Stomach (tissue), 8 donors: ENCODE measurements at regions not wholly inside any gene's neighbourhood (a gene's known extent, or its start where the extent isn't known, plus 50 kb on each side); places are given as distances from the start of the nearest gene placed in this dataset.

Experiments used
- DNase-seq, 2 donors: peaks; one replicate each; pipeline versions ENCODE4 v3.0.0 to v3.0.0-alpha.2; 2013 to 2019
- H3K27ac ChIP-seq, 5 donors: fragments of 200-600 bp in 4 of 5; sonication (generic) in 4 of 5; one replicate each; pipeline ENCODE4 v1.5.1; 2013 to 2019; ENCODE audit warnings: mild to moderate bottlenecking in 1 of 5, moderate library complexity in 1 of 5
- H3K27me3 ChIP-seq, 3 donors: fragments of 200-600 bp; sonication (generic); one replicate each; pipeline ENCODE4 v1.5.1; 2017 to 2019; ENCODE audit warnings: mixed run types in 1 of 3
- H3K36me3 ChIP-seq, 4 donors: fragments of 200-600 bp; sonication (generic); 1 replicate in 3 of 4; 2 replicates in 1 of 4; pipeline ENCODE4 v1.5.1; 2016 to 2019
- H3K4me1 ChIP-seq, 4 donors: fragments of 200-600 bp; sonication (generic); one replicate each; pipeline ENCODE4 v1.5.1; 2016 to 2019
- H3K4me3 ChIP-seq, 4 donors: fragments of 200-600 bp; sonication (generic) in 3 of 4; one replicate each; pipeline ENCODE4 v1.5.1; 2016 to 2019; ENCODE audit warnings: mild to moderate bottlenecking in 1 of 4
- H3K9me3 ChIP-seq, 4 donors: fragments of 200-600 bp; sonication (generic); one replicate each; pipeline ENCODE4 v1.5.1; 2016 to 2019
- CTCF ChIP-seq, 7 experiments: fragments of 450-650 bp in 4 of 7; fragments of 200-600 bp in 3 of 7; sonication (generic) in 3 of 7; IDR thresholded peaks; one replicate each; pipeline ENCODE4 v1.5.1; 2016 to 2019; ENCODE audit warnings: antibody characterized with exemption in 7 of 7, control low read depth in 2 of 7, mild to moderate bottlenecking in 1 of 7
- EP300 ChIP-seq: sonication (generic); formaldehyde crosslinking; IDR thresholded peaks from one replicate; pipeline ENCODE4 v1.6.1; 2017; ENCODE audit warnings: antibody characterized with exemption
- POLR2A ChIP-seq, 4 donors: fragments of 450-650 bp; IDR thresholded peaks; one replicate each; pipeline ENCODE4 v1.6.1; 2016; ENCODE audit warnings: antibody characterized with exemption in 4 of 4, control low read depth in 2 of 4, mild to moderate bottlenecking in 1 of 4, moderate library complexity in 1 of 4
- POLR2AphosphoS5 ChIP-seq, 3 donors: sonication (generic); formaldehyde crosslinking; IDR thresholded peaks; one replicate each; pipeline ENCODE4 v1.6.1; 2016; ENCODE audit warnings: antibody characterized with exemption in 3 of 3
- WGBS, 5 donors: extraction: QIAGEN DNeasy Blood & Tissue Kit in 3 of 5; methylation state at CpG; one replicate each; pipeline versions ENCODE4 v1.1.5 to v1.1.7; 2013 to 2018; 5-methylcytosine and 5-hydroxymethylcytosine counted together
- intact Hi-C: fragments of 100-400 bp; cut with DNase I; formaldehyde crosslinking; loops from one replicate; pipeline ENCODE4 v1.15.1; 2023; ENCODE audit warnings: low total_unique reads
- donor health status: healthy with polysubstance abuse.
- donor health status: Bipolar disorder and iron deficiency.
- donor health status: healthy.

- DNase-seq: no peak
- H3K27ac ChIP-seq: no peak overlapping the region
- TF ChIP-seq POLR2A (IDR thresholded peaks at IDR 0.05) (no peak), POLR2AphosphoS5 (IDR thresholded peaks at IDR 0.05) (no peak), CTCF (IDR thresholded peaks at IDR 0.05) (no peak), EP300 (no peak)
- 39 to 64% (median 53%) methylated on average over 6 of the region's 6 CpGs for WGBS, 5 donors
- H3K9me3 ChIP-seq: no peaks in the 10 kb centered on the region
- no peaks in the 10 kb centered on the region for H3K4me1 ChIP-seq
- no peak overlapping the region for H3K4me3 ChIP-seq
- intact Hi-C loops: no loop called here
- peaks cover 0 to 30% (median 0%) of the 10 kb centered on the region in 3 donors for H3K27me3 ChIP-seq
- H3K36me3 ChIP-seq: no peaks in the 10 kb centered on the region
These were observed 136.7 kb upstream of the CST7 start for GRCh38 chr20:24812373-24812772.

GRCh38 chr20:24813080-24813479, 136.0 kb upstream of the CST7 start:
- Histone ChIP-seq H3K27ac (no peak overlapping the region), H3K4me3 (no peak overlapping the region), H3K9me3 (no peaks in the 10 kb centered on the region), H3K36me3 (no peaks in the 10 kb centered on the region), H3K27me3 (peaks cover 0 to 30% (median 0%) of the 10 kb centered on the region in 3 donors), H3K4me1 (no peaks in the 10 kb centered on the region)
- TF ChIP-seq CTCF (IDR thresholded peaks at IDR 0.05) (no peak), EP300 (no peak), POLR2AphosphoS5 (IDR thresholded peaks at IDR 0.05) (no peak), POLR2A (IDR thresholded peaks at IDR 0.05) (no peak)
- WGBS, 5 donors: 86 to 95% (median 90%) methylated on average over 35 of the region's 35 CpGs
- intact Hi-C loops: no loop called here
- no peak for DNase-seq

- no peak for TF ChIP-seq POLR2A (IDR thresholded peaks at IDR 0.05)
- TF ChIP-seq POLR2AphosphoS5 (IDR thresholded peaks at IDR 0.05): no peak
- TF ChIP-seq EP300: no peak
- TF ChIP-seq CTCF (IDR thresholded peaks at IDR 0.05): no peak
- no peak overlapping the region for H3K4me3 ChIP-seq
- no peaks in the 10 kb centered on the region for H3K9me3 ChIP-seq
- no peaks in the 10 kb centered on the region for H3K36me3 ChIP-seq
- H3K4me1 ChIP-seq: no peaks in the 10 kb centered on the region
- H3K27me3 ChIP-seq: peaks cover 0 to 30% (median 0%) of the 10 kb centered on the region in 3 donors
- H3K27ac ChIP-seq: no peak overlapping the region
- 74 to 78% (median 77%) methylated on average over 5 of the region's 5 CpGs for WGBS, 5 donors
- intact Hi-C loops: no loop called here
- DNase-seq: no peak
These were observed 135.6 kb upstream of the CST7 start for GRCh38 chr20:24813496-24813895.

- DNase-seq: no peak
- no peak for TF ChIP-seq CTCF (IDR thresholded peaks at IDR 0.05)
- TF ChIP-seq POLR2AphosphoS5 (IDR thresholded peaks at IDR 0.05): no peak
- TF ChIP-seq POLR2A (IDR thresholded peaks at IDR 0.05): no peak
- TF ChIP-seq EP300: no peak
- Histone ChIP-seq H3K27ac (no peak overlapping the region), H3K4me3 (no peak overlapping the region), H3K27me3 (peaks cover 0 to 26% (median 0%) of the 10 kb centered on the region in 3 donors), H3K36me3 (no peaks in the 10 kb centered on the region), H3K4me1 (no peaks in the 10 kb centered on the region), H3K9me3 (no peaks in the 10 kb centered on the region)
- 71 to 84% (median 82%) methylated on average over 6 of the region's 6 CpGs for WGBS, 5 donors
- intact Hi-C loops: no loop called here
These were observed 135.1 kb upstream of the CST7 start for GRCh38 chr20:24813936-24814335.
